AG09319 (cell line): ENCODE measurements at regions not wholly inside any gene's neighbourhood (a gene's known extent, or its start where the extent isn't known, plus 50 kb on each side); places are given as distances from the start of the nearest gene placed in this dataset.

Source experiments
- DNase-seq: peaks from one replicate; pipeline ENCODE4 v3.0.0-alpha.2; 2010; ENCODE audit warnings: low read depth; ENCODE audit errors: extremely low read depth
- CTCF ChIP-seq: IDR thresholded peaks from 2 replicates; pipeline ENCODE4 v1.5.1; 2011; ENCODE audit warnings: low read depth, mild to moderate bottlenecking, inconsistent platforms, low read length, moderate library complexity

GRCh38 chr2:51213826-51214225 is 181.9 kb upstream of the NRXN1 start:
- TF ChIP-seq CTCF = no peak
- DNase-seq = no peak

GRCh38 chr2:51212374-51212773 is 180.4 kb upstream of the NRXN1 start:
- no peak for DNase-seq
- no peak for TF ChIP-seq CTCF

- no peak for TF ChIP-seq CTCF
Observed at GRCh38 chr2:51208521-51208920, 176.6 kb upstream of the NRXN1 start.

GRCh38 chr2:51201295-51201694 is 169.4 kb upstream of the NRXN1 start:
- DNase-seq = no peak
- TF ChIP-seq CTCF = no peak

More at GRCh38 chr2:51208521-51208920, 176.6 kb upstream of the NRXN1 start:
- no peak for DNase-seq

GRCh38 chr2:51194656-51195055 is 162.7 kb upstream of the NRXN1 start:
- TF ChIP-seq CTCF = no peak
- DNase-seq = no peak

- no peak for TF ChIP-seq CTCF
- DNase-seq = no peak
Observed at GRCh38 chr2:51170273-51170672, 138.3 kb upstream of the NRXN1 start.

- no peak for DNase-seq
- TF ChIP-seq CTCF = no peak
Observed at GRCh38 chr2:51165534-51166260, 133.8 kb upstream of the NRXN1 start.
